Stimulated activated CD8-positive, alpha-beta memory T cell treated with anti-CD3 and anti-CD28 coated beads, Interleukin-7, amount 100 ng/mL, for 48 hours (primary cell): ENCODE measurements at regions not wholly inside any gene's neighbourhood (a gene's known extent, or its start where the extent isn't known, plus 50 kb on each side); places are given as distances from the start of the nearest gene placed in this dataset.

Experiments
- DNase-seq, 2 donors: peaks; one replicate each; pipeline ENCODE4 v3.0.0-alpha.2; 2020; ENCODE audit warnings: low read depth in 1 of 2; ENCODE audit errors: extremely low read depth in 1 of 2

DNA sequence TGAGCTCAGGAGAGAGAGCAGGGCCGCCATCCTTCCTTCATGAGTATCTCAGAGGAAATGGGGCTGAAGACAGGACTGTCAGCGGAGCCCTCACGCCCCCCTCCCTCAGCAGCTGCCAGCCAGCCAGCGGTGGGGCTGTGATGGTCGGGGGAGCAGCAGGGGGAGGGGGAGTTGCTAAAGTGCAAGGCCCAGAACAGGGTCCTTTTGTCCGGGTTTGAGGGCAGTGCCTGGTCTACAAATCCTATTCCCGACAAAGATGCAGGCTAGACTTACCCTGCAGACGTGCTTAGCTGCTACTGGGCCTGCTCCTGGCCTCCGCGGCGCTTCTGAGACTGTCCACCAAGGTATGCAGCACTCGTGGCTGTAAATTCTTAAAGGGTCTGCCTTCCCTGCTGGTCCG is 593.4 kb upstream of the CDH4 start:
- DNase-seq, result no peak

DNA sequence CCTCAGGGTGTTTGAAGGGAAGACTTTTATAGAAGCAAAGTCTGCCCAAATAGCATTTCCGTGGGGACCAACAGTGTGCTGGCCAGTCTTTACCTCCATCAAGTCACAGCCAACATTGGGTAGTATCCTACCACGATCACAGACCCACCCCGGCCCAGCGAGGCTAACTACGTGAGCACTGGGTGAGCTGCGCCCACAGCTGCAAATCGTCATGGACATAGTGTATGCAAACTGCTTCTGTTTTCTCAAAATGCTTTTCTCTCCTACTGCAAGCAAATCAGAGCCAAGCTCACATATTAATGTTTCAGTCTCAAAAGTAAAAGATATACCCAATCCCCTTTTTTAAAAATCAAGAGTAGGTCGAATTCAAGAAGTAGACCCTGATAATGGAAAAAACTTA is 592.8 kb upstream of the CDH4 start:
- DNase-seq, result no peak

DNA sequence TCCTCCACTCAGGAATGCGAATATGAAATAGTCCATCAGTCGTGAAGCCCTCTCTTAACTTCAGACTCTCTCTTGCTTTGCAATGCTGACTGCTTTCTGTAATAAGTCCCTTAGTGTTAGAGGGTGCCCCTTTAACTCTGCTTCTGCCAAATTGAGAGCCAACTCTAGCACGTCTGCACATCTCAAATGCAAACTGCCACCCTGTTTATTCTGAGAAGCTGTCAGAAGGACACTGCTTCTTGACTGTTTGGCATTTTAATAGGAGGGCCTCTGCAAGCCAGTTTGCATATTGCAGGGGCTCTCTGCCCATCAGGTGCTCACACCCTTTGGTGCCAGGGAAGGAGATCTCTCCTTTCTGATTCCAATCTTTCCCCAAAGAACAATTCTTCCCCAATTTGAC is 589.8 kb upstream of the CDH4 start:
- no peak for DNase-seq

DNA sequence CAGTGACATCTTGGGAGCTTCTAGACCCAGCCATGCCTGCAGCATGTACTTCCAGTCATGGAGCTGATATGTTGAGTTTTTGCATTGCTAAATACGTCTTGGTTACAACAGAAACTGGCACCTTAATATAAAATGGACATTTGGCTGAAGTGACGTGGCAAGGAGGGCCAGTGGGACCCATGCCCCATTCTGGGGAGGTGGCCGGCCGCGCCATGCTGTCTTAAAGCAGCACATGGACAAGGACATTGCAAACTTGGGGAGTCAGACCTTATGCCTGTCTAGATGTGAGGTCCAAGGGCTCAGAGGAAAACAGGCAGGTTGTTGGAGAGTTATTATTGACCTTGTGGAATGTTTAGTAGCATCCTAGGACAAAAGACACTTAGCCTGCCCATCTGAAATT is 588.0 kb upstream of the CDH4 start:
- no peak for DNase-seq

DNA sequence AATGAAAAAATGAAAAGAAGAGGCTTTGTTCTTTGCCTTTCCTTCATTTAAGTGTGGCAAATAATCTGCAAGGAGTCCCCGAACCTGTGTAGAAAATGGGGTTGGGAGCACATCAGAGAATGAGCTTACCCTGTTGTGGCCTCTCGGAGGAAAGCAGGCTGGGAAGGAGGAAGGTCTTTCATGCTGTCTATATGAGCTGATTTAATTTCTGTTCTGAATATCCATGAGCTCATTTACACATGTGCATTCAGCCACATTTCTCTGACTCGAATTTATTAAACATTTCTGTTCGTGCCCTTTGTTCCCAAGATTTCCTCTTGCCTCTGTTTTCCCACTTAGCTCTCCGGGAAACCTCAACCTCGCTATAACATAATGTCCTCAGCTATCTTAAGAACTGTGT is 584.4 kb upstream of the CDH4 start:
- no peak for DNase-seq

DNA sequence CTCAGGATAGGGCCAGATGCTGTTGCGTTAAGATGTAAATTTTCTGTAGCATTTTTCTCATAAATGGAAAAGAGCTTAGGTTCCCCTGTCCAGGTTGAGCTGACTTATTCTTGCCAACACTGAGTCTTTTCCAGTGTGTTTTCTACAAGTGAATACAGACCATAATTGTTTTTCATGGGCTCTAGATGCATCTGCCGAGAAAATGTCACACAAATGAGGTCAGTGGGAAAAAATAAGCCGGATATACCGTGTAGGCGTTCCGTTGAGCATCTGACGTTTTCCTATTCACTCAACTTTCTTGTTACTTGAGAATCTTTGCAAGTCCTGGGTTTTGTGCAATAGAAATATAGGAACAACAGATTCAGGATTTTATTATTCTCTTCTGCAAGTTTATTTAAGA is 582.9 kb upstream of the CDH4 start:
- DNase-seq, result no peak

DNA sequence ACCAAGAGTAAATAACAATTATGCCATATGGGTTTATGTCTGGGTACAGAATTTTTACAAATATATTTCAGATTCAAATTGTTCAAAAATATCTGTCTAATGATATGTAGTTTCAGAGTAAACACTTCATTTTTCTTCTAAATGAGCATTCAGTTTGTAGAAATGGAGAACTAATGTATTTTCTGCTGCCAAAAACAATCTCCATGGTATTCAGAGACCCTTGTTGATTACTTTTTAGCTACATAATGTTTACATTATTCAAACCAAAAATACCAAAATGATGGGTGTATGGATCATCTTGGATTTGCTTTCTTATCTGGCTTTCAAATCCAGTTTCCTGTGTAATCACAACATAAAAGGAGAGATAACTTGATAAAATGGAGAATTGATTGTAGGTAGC is 576.0 kb upstream of the CDH4 start:
- DNase-seq, result no peak

DNA sequence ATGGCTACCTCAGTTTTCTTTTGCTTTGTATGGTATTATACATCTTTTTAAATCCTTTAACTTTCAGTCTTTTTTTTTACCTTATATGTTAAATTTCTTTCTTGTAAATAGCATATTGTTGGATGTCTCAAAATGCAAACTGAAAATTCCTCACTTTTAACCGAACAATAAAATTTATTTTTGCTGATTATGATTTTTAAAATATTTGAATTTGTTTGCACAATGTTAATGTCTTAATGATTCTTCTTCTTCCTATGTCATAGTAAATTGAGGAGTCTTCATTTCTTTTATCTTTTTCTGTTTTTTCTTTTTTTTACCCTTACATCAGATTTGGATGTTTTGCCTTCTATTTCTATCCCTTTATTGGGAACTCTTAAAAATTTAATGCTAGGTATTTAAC is 574.2 kb upstream of the CDH4 start:
- no peak for DNase-seq

DNA sequence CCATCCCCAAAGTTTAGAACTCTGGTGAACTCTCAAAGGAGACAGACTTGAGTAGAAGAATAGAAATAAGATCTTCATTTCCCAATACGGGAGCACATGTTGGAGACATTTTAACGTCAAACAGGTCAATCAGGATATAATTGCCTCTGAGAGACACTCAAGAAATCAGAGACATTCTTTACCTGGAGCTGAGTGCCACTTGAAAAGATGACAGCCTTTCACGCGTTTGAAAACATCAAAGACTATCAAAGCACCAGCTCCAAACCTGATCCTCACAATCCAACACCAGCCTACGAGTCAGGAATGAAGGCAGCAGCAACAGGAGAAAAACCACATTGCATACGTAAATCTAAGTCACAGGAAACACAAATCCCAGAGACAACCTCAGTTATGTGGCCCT is 571.5 kb upstream of the CDH4 start:
- DNase-seq, result no peak

DNA sequence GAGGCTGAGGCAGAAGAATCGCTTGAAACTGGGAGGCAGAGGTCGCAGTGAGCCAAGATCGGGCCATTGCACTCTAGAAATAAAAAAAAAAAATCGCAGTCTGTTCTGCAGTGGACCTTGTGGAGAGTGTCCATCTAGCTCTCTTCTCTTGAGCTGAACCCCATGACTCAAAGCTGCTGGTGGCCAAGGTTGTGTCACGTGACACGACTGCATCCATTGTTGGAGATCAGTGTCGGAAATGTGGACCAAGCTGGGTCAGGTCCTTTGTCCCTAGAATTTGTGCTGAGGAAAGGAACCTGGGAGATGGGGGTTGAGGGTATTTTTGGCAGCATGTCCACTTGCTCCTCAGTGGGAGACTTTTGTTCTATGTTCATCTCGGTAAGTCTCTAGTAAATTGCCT is 564.8 kb upstream of the CDH4 start:
- no peak for DNase-seq

DNA sequence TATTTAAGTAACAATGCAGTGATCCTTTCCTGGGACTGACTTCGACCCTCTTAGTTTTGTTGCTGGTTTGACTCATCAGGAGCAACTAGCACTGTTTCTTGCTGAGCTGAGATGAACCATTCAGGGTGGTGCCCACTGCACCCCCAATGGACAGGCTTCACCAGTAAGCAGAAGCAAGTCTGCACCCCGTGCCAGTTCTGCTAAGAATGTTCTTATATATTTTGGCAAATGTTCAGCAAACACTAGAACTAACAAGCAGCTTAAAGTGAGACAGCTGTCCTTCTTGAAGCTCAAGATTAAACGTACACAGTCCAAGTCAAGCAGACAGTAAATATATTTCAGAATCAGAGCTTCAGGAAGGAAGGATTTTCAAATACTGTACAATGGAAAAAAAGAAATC is 561.3 kb upstream of the CDH4 start:
- DNase-seq, result no peak

DNA sequence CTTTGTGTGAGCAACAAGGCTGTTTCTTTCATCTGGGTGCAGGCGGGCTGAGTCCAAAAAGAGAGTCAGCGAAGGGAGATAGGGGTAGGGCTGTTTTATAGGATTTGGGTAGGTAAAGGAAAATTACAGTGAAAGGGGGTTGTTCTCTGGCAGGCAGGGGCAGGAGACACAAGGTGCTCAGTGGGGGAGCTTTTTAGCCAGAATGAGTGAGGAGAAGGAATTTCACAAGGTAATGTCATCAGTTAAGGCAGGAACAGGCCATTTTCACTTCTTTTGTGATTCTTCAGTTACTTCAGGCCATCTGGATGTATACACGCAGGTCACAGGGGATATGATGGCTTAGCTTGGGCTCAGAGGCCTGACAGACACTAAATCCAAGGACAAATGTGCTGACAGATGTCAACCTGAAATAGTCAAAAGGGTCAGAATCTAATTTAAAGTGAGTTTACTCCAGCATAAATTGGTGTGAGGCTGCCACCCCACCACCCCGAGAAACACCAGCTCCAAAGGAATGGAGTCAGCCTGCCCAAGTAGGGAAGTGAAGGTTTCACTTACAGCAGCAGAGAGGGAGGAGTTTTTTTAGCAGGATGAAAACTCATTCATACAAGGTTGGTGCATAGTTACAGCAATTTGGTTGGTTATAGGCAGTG is 560.0 kb upstream of the CDH4 start:
- no peak for DNase-seq

DNA sequence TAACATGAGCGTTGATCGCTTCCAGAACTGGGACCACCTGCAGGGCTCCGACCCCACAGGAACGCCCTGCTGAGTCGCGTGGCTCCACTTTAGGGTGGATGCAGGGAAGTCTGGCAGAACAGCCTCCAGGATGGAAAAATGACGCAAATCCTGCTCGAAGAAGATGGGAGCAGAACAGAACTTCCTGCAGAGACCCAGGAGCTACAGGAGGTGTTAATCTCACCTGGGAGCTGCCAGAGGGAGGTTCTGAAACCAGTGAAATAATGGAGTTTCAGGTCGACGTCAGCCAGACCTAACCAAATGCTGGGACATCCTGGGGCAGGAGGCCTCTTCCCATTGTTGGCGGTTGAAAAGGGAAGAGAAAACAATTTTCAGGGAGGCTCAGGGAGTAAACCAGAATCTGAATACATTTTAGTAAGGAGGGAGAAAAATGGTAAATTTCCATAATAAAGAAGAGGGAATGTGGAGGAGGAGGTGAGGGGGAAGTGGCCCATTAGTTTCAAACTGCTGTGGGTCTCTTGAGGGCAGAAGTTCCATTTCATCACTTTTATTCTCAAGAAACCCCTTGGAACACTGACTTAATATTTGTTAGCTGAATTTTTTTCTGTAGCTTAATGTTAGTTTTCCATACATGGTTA is 558.4 kb upstream of the CDH4 start:
- no peak for DNase-seq

DNA sequence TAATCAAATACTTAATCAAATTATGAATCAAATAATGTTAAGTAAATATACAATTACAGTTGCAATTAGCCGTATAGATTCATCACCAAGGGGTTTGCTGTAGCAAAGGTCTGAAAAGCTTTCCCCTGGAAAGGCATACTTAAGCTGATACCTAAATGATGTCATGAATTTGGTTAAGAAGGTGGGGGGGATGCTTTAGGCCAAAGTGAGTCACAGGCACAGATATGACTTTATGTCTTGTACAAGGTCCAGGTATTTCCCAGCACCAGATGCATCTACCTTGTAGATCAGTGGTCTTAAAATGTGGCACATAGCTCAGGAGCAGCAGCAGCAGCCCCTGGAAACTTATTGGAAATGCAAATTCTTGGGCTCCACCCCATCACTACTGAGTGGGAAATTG is 557.3 kb upstream of the CDH4 start:
- no peak for DNase-seq

DNA sequence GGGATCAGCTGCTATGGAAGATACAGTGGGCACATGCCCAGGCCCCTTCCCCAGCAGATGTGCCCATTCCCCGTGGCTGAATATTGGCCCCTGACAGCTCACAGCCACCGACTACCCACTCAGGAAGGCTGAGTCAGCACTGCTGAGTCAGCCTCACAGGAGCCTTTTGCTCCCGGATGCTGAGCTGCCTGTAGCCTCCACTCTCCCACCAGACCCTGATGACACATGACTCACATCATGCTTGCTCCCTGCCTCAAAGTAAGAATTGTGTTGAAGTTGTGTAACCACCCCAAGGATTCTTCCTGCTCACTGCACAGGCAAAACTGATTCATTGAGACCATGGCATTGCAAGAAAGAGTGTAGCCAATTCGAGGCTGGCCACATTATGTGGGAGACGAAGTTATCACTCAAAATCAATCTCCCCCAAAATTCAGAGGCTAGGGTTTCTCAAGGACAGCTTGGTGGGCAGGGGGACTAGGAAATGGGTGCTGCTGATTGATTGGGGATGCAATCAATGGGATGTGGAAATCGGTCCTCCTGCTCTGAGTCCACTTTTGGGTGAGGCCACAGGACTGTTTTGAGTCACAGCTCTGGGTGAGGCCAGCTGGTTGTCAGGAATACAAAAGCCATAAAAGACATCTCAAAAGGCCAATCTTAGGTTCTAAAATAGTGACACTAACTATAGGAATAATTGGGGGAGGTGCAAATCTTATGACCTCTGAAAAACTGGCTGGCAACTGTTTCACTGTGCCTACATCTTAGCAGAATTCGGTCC is 556.6 kb upstream of the CDH4 start:
- DNase-seq, result peak in 1 of 2 donors; percentile 45

DNA sequence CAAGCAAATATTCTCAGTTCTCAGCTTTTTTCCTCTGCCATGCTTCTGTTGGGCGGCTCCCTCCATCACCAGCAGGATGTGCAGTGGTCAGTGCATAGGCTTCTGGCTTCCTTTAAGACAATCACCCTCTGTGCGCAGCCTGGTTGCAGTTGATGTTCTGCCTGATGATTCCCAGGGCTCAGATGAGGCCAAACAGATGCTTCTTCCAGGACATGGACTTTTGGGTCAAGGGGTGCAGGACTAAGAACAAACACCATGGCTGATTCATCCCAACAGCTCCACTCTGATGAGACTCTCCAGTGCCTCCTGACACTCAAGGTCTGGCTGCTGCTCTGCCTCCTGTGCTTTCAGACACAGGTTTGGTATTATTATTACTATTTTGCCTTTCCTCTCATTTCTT is 554.8 kb upstream of the CDH4 start:
- no peak for DNase-seq

DNA sequence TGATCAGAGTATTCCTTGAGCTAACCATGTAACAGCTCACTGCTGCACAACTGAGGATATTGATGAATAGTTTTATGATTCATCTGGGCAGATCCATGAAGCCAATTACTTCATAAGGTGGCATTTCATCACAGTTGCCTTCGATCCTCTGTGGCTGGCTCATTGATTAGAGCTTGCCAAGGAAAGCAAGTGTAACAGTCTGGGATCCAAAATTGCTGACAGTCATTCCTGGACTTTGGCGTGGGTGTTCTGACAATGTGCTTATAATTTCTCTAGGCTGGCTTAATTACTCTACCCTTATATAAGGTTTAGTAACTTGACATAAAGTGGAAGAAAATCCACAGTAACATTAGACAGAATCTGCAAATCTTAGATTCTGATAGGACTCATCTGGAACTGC is 551.3 kb upstream of the CDH4 start:
- no peak for DNase-seq

DNA sequence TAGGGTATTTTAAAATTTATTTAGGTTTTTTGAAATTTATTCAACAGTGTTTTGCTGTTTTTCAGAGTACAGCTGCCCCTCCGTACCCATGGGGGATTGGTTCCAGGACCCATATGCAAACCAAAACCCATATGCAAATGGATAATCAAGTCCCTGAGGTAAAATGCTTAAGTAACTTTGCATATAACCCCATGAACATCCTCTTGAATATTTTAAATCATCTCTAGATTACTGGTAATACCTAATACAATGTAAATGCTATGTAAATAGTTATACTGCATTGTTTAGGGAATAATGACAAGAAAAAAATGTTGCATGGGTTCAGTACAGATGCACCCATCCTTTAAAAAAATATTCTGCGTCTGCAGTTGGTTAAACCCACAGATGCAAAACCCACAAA is 547.9 kb upstream of the CDH4 start:
- DNase-seq, result no peak

DNA sequence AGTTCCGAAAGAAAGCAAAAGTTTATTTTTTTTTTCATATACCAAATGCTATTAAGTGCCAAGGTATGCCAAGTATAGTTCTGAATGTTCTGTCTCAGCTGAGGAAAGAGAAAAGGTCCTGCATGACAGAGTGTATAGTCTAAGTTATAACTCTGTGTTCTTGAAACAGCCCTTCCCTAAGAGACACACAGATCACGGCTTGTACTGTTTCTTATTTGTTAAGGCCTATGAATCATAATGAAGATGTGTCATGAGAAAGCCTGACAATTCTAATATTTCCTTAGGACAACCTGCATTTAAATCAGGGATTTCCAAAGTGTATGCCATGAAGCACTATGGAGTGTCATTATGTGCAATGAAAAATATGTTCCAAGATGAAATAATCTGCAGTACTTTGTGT is 538.7 kb upstream of the CDH4 start:
- DNase-seq, result no peak

DNA sequence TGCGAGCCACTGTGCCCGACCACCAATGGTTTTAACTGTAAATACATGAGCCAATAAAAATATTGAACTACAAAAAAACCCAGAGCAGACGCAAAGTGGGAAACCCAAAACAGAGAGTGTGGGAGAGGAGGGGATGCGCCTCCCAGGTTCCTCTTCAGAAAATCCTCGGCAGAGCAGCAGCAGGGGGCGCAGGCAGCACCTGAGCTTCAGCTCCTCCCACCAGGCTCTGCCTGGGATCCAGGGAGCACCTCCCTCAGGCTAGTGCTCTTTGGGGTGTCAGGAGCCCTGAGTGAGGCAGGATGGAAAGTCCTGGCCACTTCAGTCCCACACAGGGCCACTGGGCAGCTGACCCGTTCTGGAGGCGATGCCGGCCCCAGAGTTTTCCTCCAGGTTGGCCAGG is 536.9 kb upstream of the CDH4 start:
- no peak for DNase-seq

DNA sequence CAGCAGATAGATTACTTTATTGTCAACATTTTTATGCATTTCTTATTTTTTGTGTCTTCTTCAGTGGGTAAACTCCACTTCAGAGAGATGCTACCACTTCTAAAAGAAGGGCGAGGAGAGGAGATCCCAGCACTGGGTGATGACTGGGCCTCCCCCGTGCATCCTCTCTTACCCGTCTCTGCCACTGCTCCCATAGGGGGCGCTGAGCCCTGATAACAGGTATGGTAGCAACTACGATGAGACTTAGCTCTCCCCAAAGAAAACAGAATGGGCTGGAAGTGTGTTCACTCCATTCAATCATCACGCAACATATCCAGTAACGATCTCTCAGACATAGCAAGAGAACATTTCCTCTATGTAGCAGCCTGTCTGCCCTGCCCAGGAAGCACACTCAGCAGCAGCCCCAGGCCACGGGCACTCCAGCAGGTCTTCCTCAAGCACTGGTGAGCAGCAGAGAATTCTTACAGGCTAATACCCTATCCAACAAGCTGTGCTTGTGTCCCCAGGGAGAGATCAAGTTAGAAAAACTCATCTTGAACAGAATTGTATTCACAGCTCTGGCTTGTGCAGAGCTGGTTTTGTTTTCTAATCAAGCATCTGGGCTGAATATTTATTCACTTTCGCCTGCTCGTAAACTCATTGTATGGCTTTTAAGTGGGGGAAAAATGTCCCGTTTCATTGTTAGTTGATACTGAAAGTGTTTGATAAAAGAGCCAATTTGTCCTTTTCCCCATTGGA is 533.1 kb upstream of the CDH4 start:
- DNase-seq, result no peak
